GM18499 (cell line): ENCODE measurements at regions not wholly inside any gene's neighbourhood (a gene's known extent, or its start where the extent isn't known, plus 50 kb on each side); places are given as distances from the start of the nearest gene placed in this dataset.
"Not testable (repeated sequence)": the region's sequence is repeated elsewhere in the genome, so short reads cannot be mapped to it uniquely, and the experiment has no call there.

Experiments
- ATAC-seq: cut with Tn5 transposase; IDR thresholded peaks from one replicate; pipeline ENCODE4 v1.9.1; 2021; ENCODE audit warnings: moderate number of reproducible peaks; ENCODE audit not compliant: insufficient read depth, unreplicated experiment

DNA sequence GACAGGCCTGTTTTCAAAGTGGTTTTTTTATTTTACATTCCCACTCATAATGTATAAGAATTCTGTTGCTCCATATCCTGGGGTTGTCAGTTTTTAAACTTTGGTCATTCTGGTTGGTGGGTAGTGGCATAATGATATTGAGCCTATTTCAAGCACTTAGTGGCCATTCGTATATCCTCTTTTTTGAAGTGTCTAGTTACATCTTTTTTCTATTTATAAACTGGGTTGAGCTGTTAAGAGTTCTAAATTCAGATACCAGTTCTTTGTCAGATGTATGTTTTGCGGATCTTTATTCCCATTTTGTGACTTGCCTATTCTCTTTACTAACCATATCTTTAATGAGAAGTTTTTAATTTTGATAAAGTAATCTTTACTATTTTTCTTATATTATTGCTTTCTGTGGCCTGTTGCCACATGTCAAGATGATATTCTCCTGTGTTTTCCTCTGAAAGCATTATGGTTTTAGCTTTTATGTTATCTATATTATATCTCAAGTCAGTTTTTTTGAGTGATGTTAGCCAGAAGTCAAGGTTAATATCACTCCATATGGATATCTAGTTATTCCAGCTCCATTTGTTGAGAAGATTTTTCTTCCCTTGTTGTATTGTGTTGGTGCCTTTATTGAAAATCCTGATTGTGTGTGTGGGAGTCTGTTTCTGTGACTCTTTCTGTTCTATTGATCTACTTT is 110.9 kb downstream of the FHIP1A start:
- no peak for ATAC-seq

DNA sequence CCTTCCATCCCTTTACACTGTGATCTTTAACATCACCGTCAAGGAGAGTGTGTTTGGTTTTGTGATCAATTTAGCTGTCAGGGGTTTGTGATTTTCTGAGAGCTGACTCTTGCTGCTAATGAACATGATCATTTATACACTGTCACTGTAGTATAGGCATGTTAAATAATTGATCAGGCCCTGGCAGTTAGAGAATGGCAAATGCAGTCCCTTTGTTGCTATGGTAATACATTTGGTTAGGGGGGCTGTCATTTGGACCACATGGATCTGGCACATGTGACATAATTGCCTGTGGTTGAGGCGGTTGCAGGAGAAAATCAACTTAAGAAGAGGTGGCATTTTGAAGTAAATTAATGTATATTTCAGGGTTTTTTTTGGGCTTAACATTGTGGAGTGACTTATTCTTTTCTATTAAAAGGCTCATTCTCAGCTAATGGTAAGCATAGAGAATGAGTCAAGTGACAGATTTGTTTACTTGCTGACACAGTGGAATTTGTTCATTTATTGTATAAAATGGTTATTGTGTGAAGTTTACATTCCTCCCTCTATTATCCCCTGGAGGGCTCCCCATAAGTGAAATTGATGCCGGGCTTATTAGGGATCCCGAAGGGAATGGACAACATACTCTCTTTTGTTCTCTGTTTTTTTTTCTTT is 114.0 kb downstream of the FHIP1A start:
- no peak for ATAC-seq

DNA sequence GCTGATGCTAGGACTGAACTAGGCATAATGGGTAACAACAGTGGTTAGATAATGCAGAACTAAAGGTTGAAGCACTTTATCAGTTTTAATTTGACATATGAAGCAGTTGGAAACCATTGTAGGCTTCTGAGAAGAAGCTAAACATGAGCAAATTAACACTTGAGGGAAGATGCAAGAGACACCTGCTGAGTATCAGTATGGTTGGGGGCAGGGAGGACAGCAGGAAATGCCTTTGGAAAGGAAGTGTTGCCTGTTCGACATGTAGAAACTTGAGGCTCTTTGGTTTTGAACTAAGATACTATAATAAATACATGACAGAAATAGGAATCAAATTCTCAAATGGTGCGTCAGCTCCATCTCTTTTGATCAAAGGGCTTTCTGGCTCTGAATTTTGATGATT is 115.6 kb downstream of the FHIP1A start:
- no peak for ATAC-seq

DNA sequence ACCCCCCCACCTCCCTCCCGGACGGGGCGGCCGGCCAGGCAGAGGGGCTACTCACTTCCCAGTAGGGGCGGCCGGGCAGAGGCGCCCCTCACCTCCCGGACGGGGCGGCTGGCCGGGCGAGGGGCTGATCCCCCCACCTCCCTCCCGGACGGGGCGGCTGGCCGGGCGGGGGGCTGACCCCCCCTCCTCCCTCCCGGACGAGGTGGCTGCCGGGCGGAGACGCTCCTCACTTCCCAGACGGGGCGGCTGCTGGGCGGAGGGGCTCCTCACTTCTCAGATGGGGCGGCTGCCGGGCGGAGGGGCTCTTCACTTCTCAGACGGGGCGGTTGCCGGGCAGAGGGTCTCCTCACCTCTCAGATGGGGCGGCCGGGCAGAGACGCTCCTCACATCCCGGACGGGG is 117.5 kb downstream of the FHIP1A start:
- ATAC-seq: not testable (repeated sequence)

DNA sequence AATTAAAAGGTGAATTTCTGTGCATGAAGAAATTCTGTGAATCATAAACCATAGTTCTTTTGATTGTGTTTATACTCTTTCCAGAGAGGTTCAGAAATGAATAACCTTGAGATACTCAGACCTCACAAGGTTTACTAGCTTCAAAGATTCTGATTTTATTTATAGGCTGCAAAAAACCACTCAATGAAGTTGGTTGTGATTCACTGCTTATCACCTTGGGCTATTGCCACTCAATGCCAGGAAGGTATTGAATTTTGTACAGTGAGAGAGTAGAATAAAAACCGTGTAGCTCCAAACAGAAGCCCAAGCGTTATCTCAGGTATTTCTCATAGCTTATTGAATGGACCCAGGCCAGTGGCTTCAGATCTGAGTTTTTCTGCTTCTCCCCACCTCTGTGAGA is 118.7 kb downstream of the FHIP1A start:
- ATAC-seq: no peak

DNA sequence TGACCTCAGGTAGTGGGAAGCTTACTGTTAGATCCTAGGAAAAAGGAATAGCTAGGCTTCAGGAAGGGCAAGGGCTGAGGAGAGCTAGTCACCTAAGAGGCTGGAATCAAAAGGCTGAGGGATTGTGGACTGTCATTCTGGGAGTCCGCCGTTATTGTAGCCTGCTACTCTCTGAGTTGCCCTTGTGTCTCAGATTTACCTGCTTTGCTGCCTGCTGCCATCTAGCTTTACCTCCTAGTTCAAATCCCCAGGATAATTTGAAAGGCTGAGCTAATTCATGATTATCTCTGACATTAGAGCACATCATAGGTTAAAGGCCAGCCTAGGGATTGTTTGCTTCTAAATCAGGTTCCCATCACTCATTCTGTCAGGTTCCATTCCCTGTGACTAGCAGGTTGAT is 120.2 kb downstream of the FHIP1A start:
- ATAC-seq: no peak

DNA sequence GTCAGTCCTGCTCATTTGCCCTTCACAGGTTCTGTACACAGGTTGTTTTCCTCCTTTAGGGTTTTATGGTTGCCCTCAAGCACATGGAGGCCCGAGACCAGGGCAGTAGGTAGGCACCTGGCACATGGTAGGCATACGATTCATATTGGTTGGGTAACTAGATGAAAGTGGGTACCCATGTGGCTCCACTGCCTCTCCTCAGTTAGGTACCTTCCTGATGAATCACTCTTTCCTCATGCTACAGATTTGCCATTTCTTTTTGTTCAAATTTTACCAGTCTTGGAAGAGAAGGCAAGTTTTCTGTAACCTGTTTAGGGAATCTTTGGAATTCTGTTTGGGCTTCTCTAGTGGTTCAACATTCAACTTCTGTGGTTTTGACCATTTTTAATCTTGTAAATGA is 121.3 kb downstream of the FHIP1A start:
- no peak for ATAC-seq

DNA sequence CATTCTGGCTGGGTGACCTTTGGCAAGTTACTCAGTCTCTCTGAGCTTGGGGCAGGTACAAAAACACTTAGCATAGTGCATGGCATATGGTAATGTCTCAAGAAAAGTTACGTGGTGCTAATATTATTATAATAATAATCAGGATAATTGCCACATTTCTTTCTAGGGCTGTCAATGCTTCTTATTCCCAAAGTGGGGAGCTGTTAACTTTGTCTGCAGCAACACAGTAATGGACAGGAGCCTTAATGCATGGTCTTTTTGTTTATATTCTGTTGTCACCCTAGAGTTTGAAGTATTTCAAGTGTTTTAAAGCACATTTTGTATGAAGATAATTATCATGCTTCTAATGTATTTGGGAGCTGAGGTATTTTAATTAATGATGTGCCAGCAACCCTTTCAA is 121.8 kb downstream of the FHIP1A start:
- ATAC-seq: no peak

DNA sequence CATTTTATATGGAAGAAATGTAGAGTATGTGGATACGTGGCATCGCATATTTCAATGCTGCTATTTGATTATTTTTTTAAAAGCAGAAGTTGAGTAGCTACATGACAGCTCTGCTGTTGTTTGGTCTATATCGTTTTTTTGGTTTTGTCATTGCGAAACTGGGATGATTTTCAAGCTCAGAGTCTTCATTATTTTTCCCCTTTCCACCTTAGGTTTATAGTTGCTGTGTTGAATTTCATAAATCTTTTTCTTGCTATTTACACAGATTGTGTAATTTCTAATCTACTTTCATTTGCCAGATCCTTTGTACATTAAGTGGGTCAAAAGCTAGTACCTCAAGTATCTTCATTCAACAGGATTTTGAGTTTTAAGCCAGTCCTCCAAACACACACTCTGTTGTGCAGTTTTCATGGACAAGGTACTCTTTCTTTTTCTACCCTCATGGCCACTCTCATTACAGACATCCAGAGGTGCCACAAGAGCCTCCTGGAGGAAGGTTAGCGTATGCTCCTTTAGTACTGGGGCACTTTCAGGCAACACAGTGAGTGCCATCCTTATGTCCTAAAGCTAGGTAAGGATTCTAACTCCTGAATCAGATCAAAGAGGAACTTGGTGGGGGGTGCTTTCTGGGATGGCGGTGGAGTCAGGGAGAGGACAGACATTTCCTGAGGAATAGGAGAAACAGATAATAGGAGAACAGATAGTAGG is 123.2 kb downstream of the FHIP1A start:
- no peak for ATAC-seq

DNA sequence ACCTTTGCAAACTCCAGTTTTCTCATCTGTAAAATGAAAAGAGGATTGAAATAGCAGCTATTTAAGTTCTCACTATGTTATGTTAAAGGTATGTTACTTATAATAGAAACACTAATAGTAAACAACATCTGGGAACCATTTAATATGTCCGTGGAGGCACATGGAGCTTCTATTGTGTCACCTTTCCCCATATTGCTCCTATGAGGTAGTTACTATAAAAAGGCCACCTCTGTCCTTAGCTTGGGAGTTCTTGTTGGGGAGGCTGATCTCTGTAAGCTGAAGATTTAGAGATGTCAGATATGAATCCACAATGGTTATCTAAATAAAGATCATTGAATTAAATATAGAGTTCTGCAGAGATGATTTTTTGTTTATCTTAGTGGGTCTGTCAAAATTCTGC is 125.2 kb downstream of the FHIP1A start:
- no peak for ATAC-seq

DNA sequence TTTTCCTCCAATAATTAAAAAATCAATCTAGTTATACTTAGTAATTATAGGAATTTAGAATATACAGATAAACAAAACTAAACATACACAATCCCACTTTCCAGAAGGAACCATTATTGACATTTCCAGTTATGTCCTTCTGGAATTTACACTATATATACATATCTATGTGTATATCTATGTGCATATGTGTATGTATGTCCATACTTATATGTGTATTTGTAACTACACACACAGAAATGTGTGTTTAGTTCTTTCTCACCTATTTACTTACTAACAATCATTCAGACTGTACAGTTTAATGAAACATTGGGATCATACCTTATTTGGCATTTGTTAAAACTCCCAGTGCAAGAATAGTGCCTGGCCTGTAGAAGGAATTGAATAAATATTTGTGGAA is 126.4 kb downstream of the FHIP1A start:
- no peak for ATAC-seq

DNA sequence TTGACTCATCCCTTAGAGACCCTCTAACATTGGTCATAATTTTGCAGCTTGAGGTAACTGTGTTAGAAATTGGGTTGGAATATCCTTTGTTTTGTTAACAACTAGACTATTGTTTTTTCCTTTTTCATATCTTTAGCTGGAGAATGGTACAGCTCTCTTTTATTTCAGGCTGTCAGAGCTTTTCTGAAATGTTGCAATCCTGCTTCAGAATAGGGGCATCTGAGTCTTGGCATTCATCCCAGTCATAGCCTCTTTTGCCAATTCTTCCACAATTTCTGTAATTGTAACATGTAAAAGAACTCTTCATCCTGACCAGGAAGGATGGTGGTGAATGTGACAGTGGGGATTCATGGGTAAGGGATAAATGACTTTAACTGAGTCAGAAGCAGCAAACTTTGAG is 128.7 kb downstream of the FHIP1A start:
- ATAC-seq: no peak

DNA sequence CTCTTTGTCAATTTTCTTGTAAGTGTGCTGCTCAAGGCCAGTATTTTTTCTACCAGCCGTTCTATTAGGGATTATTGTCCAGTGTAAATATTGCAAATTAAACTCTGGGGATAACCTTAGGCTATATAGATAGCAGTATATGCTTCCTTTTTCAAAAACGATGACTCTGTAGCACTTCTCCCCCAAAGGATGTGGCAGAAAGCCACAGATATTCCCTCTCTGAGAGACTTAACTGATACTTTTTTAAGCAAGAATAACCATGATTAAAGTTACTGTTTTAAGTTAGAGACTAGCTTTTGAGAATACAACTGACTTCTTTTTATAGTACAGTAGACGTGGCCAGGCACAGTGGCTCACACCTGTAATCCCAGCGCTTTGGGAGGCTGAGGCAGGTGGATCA is 130.0 kb downstream of the FHIP1A start:
- ATAC-seq: no peak

DNA sequence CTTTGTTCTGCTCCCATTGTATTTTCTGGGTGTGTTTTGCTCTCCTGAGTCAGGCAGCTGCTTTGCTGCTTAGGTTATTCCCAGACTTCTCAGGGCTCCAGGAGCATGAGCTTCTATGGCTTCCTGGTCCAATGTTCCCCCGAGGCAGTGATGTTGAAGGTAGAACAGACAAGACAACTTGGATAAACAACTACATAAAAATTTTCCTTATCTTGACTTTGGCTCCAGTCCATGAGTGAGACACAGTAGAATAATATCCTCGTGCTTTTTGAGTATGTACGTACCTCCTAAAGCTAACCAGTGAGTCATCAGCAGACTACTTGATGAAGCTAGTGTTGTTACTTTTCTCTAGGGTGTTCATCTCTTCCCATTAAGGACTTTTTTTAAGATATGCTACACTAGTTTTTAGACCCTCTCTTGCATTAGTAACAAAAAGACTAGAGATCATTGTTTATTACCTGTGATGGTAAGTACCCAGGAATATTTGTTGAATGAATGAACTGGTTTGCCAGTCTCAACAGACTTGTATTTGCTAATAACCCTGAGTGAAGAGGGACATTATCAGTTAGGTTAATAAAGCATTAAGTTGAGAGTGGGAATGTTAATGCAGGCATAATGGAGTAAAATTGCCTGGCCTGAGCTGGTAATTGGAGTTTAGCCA is 131.9 kb downstream of the FHIP1A start:
- ATAC-seq: no peak

DNA sequence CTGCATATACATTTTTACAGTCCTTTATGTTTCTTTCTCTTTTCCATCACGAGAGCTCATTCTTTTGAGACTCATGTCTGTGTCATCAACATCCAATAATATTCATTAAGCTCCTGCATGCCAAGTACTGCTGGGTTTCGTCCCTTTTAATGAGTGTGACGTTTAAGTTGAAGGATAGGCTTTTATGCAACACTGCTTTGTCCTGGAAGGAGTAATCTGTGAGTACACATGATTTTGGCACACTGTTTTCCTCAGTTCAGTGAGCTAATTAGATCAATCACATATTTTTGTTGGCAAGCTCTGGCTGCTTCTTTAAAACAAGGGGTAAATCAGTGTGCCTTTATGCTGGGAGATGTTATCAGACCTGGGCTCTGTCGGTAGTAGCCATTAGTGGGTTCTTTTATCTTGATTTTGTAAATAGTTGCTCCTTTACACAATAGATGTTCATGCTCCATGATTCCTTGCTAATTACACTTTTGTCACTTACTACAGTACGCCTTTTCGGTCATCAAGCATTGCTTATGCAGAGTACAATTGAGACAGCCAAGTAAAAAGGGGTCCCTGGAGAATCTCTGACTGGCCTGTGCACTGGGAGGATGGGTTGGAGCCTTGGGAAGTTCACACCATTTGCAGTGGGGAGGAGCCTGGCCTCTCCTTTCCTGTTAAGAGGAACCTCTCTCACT is 132.6 kb downstream of the FHIP1A start:
- no peak for ATAC-seq

DNA sequence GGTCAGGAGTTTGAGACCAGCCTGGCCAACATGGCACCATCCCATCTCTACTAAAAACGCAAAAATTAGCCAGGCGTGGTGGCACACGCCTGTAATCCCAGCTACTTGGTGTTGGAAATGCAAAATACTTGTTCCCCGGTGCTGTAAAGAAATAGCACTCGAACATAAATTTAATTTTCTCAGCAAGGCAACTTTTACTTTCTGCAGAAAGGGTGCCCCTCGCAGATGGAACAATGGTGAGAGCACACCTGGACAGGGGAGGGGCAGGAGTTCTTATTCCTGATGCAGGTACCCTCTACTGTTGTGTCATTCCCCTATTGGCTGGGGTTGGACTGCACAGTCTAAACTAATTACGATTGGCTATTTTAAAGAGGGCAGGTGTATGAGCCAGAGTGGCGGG is 139.7 kb downstream of the FHIP1A start:
- ATAC-seq: no peak

DNA sequence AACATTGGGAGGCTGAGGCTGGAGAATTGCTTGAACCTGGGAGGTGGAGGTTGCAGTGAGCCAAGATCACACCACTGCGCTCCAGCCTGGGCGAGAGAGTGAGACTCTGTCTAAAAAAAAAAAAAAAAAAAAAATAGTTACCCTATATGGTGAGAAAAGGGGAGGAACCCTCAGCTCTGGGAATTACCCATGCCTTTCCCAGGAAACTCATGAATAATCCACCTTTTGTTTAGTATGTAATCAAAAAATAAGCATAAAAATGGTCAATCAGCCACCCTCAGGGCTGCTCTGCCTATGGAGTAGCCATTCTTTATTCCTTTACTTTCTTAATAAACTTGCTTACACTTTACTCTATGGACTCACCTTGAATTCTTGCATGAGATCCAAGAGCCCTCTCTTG is 140.4 kb downstream of the FHIP1A start:
- not testable (repeated sequence) for ATAC-seq

DNA sequence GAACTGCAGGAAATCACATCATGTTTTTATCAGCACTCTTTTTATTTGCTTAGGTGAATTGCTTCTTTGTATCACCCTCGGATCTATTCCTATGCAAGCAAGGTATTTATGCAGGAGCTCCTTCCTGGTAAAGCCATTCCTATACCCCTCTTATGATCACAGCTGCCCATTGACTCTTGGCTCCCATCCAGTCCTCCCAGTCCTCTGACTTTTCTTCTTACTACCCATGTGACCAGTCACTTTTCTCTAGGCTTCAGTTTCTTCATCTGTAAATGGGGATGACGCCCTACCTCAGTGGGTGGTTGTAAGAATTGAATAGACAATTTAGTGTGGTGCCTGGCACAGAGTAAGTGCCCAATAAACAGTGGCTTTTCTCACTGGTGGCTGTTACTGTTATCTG is 144.9 kb downstream of the FHIP1A start:
- no peak for ATAC-seq

DNA sequence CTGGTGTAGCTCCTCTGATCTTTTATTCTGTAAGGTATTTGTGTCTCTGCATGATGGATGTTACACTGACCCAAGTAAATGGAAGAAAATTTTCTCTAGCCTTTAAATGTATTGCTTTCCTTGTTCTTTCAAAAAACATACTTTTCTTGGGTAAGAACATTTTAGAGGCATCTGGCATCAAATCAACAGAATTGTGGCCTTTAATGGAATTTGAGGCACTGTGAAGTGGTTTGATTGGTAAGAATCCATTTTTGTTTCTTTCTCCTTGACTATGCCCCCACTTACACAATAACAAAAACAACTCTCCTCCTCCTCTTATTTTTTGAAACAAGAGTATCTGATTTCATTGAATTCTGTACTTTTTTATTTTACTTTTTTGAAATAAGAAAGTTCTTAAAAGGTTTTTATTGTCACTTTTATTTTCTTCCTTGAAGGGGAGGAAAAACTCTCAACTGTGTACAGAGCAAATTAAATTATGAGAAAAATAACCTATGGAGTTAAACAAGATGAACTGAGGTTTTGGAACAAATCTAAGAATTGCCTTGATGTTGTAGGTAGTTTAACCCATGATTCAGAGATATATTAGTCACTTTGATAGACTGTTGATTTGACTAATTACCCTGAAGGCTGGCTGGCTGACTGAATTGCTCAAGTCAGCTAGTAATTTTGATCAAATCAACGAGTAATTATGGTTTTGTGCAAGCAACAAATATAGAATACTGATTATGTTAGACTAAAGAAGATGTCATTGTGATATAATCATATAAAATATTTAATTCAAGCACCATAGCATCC is 146.4 kb downstream of the FHIP1A start:
- ATAC-seq: no peak
